Spleen (tissue), 7 donors: ENCODE measurements at regions not wholly inside any gene's neighbourhood (a gene's known extent, or its start where the extent isn't known, plus 50 kb on each side); places are given as distances from the start of the nearest gene placed in this dataset.

Source experiments
- CTCF ChIP-seq, 11 experiments: fragments of 200-600 bp in 7 of 11; fragments of 450-650 bp in 4 of 11; sonication (generic) in 4 of 11; IDR thresholded peaks in 8 of 11; conservative IDR thresholded peaks in 3 of 11; 1 replicate in 7 of 11; 2 replicates in 4 of 11; pipeline versions ENCODE4 v1.4.0 to v1.8.0; 2016 to 2021; ENCODE audit warnings: antibody characterized with exemption in 11 of 11, inconsistent platforms in 4 of 11, mild to moderate bottlenecking in 1 of 11
- POLR2A ChIP-seq, 3 donors: fragments of 450-650 bp; IDR thresholded peaks; one replicate each; pipeline ENCODE4 v1.5.1; 2017; ENCODE audit warnings: antibody characterized with exemption in 3 of 3, mild to moderate bottlenecking in 1 of 3
- POLR2AphosphoS5 ChIP-seq, 3 donors: sonication (generic); formaldehyde crosslinking; IDR thresholded peaks; one replicate each; pipeline ENCODE4 v1.5.1; 2017; ENCODE audit warnings: antibody characterized with exemption in 3 of 3
- donor health status: DM: no; HTN: no; CAD: no; lungs with moderate emphysema.
- donor health status: DM: no; HTN: no; CAD: no.
- donor health status: DM: no; HTN: no; CAD: no.

- TF ChIP-seq POLR2A (IDR thresholded peaks at IDR 0.05) (no peak), POLR2AphosphoS5 (IDR thresholded peaks at IDR 0.05) (no peak), CTCF (IDR thresholded peaks at IDR 0.05 in 8 of 11, conservative IDR thresholded peaks at IDR 0.05 in 3 of 11) (no peak)
Measured at GRCh38 chrX:155755706-155756337, 125.3 kb upstream of the VAMP7 start.
